ENCODE measurements at regions not wholly inside any gene's neighbourhood (a gene's known extent, or its start where the extent isn't known, plus 50 kb on each side); places are given as distances from the start of the nearest gene placed in this dataset.
A peak's percentile ranks its signal among the peaks of the same experiment; 100 is the strongest.

- Mint-ChIP-seq H3K9me3 (peaks cover 7% of the 10 kb centered on the region), H3K36me3 (no peaks in the 10 kb centered on the region), H3K27ac (no peak overlapping the region), H3K27me3 (ENCODE audit: low read depth) (no peaks in the 10 kb centered on the region), H3K4me1 (peaks cover 29% of the 10 kb centered on the region), H3K4me3 (no peak overlapping the region)
- no peak for DNase-seq (ENCODE audit: low spot score in 2 of 2, unreplicated experiment in 2 of 2)
- no peak for TF ChIP-seq CTCF (IDR thresholded peaks at IDR 0.05; ENCODE audit: unreplicated experiment)
Observed at GRCh38 chr3:89806166-89806565, 698.7 kb downstream of the EPHA3 start.

- H3K27me3 Mint-ChIP-seq (ENCODE audit: low read depth): no peaks in the 10 kb centered on the region
- no peak for DNase-seq (ENCODE audit: low spot score in 2 of 2, unreplicated experiment in 2 of 2)
- H3K4me3 Mint-ChIP-seq: no peak overlapping the region
- H3K9me3 Mint-ChIP-seq: peaks cover 26% of the 10 kb centered on the region
- no peaks in the 10 kb centered on the region for H3K36me3 Mint-ChIP-seq
- no peak for TF ChIP-seq CTCF (IDR thresholded peaks at IDR 0.05; ENCODE audit: unreplicated experiment)
- H3K27ac Mint-ChIP-seq: no peak overlapping the region
- peaks cover 17% of the 10 kb centered on the region for H3K4me1 Mint-ChIP-seq
Observed at GRCh38 chr3:89808680-89809197, 701.3 kb downstream of the EPHA3 start.

GRCh38 chr3:89813500-89813899 is 706.1 kb downstream of the EPHA3 start:
- DNase-seq (ENCODE audit: low spot score in 2 of 2, unreplicated experiment in 2 of 2): no peak
- Mint-ChIP-seq H3K4me1 (no peaks in the 10 kb centered on the region), H3K36me3 (no peaks in the 10 kb centered on the region), H3K4me3 (no peak overlapping the region), H3K27ac (no peak overlapping the region), H3K27me3 (ENCODE audit: low read depth) (no peaks in the 10 kb centered on the region), H3K9me3 (peaks cover 36% of the 10 kb centered on the region)
- no peak for TF ChIP-seq CTCF (IDR thresholded peaks at IDR 0.05; ENCODE audit: unreplicated experiment)

GRCh38 chr3:89841041-89841440 is 733.6 kb downstream of the EPHA3 start:
- Mint-ChIP-seq H3K9me3 (no peaks in the 10 kb centered on the region), H3K27ac (no peak overlapping the region), H3K4me3 (no peak overlapping the region), H3K4me1 (peaks cover 20% of the 10 kb centered on the region), H3K36me3 (no peaks in the 10 kb centered on the region), H3K27me3 (ENCODE audit: low read depth) (no peaks in the 10 kb centered on the region)
- no peak for TF ChIP-seq CTCF (IDR thresholded peaks at IDR 0.05; ENCODE audit: unreplicated experiment)
- no peak for DNase-seq (ENCODE audit: low spot score in 2 of 2, unreplicated experiment in 2 of 2)

GRCh38 chr3:89845053-89845452 is 737.6 kb downstream of the EPHA3 start:
- H3K36me3 Mint-ChIP-seq: no peaks in the 10 kb centered on the region
- H3K9me3 Mint-ChIP-seq: no peaks in the 10 kb centered on the region
- DNase-seq (ENCODE audit: low spot score in 2 of 2, unreplicated experiment in 2 of 2): no peak
- H3K4me3 Mint-ChIP-seq: no peak overlapping the region
- peaks cover 23% of the 10 kb centered on the region for H3K4me1 Mint-ChIP-seq
- no peaks in the 10 kb centered on the region for H3K27me3 Mint-ChIP-seq (ENCODE audit: low read depth)
- no peak for TF ChIP-seq CTCF (IDR thresholded peaks at IDR 0.05; ENCODE audit: unreplicated experiment)
- H3K27ac Mint-ChIP-seq: peak overlapping the region; percentile 22

GRCh38 chr3:89847955-89848354 is 740.5 kb downstream of the EPHA3 start:
- no peak for TF ChIP-seq CTCF (IDR thresholded peaks at IDR 0.05; ENCODE audit: unreplicated experiment)
- Mint-ChIP-seq H3K4me1 (peaks cover 28% of the 10 kb centered on the region), H3K9me3 (no peaks in the 10 kb centered on the region), H3K4me3 (no peak overlapping the region), H3K36me3 (no peaks in the 10 kb centered on the region), H3K27ac (no peak overlapping the region), H3K27me3 (ENCODE audit: low read depth) (no peaks in the 10 kb centered on the region)
- no peak for DNase-seq (ENCODE audit: low spot score in 2 of 2, unreplicated experiment in 2 of 2)
